ENCODE measurements at regions not wholly inside any gene's neighbourhood (a gene's known extent, or its start where the extent isn't known, plus 50 kb on each side); places are given as distances from the start of the nearest gene placed in this dataset.

DNA sequence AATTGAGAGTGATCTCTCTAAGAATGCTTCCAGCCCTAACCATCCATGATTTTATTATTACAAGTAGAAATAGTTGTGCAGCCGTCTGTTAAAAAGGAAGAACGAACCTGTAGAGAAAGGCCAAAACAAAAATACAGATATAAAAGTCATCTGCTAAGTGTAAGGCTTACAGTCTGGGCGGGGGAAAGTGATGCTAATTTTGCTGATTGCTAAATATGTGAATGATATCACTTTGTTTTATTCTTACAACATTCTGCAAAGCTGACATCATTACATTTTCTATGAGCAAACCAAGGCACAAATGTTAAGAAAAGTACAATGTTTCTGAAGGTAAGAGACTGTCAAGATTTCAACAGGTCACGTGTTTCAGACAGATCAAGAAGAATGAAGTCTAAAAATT lies 101.5 kb upstream of the RAP1B start:
- Histone ChIP-seq H3K4me3 (ENCODE audit: insufficient read depth, low read length, poor library complexity, severe bottlenecking) (no peak overlapping the region), H3K27ac (ENCODE audit: low read depth, low read length) (no peak overlapping the region), H3K27me3 (ENCODE audit: low read length) (no peaks in the 10 kb centered on the region), H3K9me3 (ENCODE audit: insufficient read depth, low read length) (no peaks in the 10 kb centered on the region), H3K9me2 (replicated peaks; ENCODE audit: insufficient read depth, low read length) (no peaks in the 10 kb centered on the region), H3K36me3 (ENCODE audit: low read length) (no peaks in the 10 kb centered on the region), H3K9ac (ENCODE audit: low read length) (no peak overlapping the region), H3K4me2 (ENCODE audit: low read depth, low read length, poor library complexity, severe bottlenecking) (no peak overlapping the region), H3K79me2 (ENCODE audit: insufficient read depth, low read length) (no peaks in the 10 kb centered on the region), H3F3A (ENCODE audit: insufficient read depth) (no peaks in the 10 kb centered on the region), H4K20me1 (ENCODE audit: low read depth, low read length) (no peaks in the 10 kb centered on the region), H2AFZ (ENCODE audit: low read depth, low read length, severe bottlenecking) (no peak overlapping the region)
- TF ChIP-seq, protein P1, sequence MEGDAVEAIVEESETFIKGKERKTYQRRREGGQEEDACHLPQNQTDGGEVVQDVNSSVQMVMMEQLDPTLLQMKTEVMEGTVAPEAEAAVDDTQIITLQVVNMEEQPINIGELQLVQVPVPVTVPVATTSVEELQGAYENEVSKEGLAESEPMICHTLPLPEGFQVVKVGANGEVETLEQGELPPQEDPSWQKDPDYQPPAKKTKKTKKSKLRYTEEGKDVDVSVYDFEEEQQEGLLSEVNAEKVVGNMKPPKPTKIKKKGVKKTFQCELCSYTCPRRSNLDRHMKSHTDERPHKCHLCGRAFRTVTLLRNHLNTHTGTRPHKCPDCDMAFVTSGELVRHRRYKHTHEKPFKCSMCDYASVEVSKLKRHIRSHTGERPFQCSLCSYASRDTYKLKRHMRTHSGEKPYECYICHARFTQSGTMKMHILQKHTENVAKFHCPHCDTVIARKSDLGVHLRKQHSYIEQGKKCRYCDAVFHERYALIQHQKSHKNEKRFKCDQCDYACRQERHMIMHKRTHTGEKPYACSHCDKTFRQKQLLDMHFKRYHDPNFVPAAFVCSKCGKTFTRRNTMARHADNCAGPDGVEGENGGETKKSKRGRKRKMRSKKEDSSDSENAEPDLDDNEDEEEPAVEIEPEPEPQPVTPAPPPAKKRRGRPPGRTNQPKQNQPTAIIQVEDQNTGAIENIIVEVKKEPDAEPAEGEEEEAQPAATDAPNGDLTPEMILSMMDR (IDR thresholded peaks at IDR 0.05; ENCODE audit: insufficient read depth, low read length, poor library complexity, severe bottlenecking) = no peak
- no peak for TF ChIP-seq EZH2phosphoT487 (conservative IDR thresholded peaks at IDR 0.05; ENCODE audit: low read length)

DNA sequence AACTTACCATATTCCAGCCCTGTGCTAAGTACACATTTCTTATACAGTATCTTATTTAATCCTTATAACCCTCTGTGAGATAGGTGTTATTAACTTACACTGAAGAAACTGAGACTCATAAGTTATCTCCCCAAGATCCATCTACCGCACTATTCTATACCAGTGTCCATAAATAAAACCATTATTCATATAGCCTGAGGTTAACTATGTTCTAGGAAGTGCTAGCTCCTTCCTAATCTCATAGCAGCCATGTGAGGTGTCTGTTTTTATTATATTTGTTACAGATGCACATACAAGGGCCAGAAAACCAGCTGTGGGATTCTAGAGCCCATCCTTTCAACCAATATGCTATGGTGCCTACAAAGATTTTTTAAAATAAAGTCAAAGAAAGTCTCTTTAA lies 100.3 kb upstream of the RAP1B start:
- no peaks in the 10 kb centered on the region for H3K79me2 ChIP-seq (ENCODE audit: insufficient read depth, low read length)
- H4K20me1 ChIP-seq (ENCODE audit: low read depth, low read length) = no peaks in the 10 kb centered on the region

DNA sequence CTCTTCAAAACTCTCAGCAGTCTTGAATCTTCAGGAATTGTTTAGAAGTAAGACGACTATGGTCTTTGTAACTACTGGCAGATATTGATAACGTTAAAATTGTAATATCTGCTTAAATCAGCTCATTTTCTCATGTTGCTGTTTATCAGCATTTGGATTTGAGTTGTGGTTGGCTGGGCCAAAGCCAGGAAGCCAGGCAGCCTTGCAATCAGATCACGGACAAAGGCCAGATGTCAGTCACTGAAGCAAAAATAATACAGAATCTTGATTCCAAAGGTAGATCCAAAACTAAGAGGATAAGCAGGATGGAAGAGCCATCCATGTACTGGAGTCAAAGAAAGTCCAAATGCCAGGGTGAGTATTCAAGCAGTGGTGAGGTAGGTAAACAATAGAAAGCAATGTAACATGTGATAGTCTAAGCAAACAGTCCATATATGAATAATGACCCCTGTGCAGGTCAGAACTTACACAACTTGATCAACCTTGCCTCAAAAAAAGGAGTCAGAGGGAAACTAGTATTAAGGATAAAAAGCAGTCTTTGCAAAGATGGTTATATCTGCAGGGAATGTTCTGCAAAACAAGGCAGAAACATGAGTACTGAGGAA lies 95.8 kb upstream of the RAP1B start:
- Histone ChIP-seq H4K20me1 (ENCODE audit: low read depth, low read length) (no peaks in the 10 kb centered on the region), H3K27me3 (ENCODE audit: low read length) (no peaks in the 10 kb centered on the region), H3K9ac (ENCODE audit: low read length) (no peak overlapping the region), H2AFZ (ENCODE audit: low read depth, low read length, severe bottlenecking) (no peak overlapping the region), H3K9me3 (ENCODE audit: insufficient read depth, low read length) (no peaks in the 10 kb centered on the region), H3K36me3 (ENCODE audit: low read length) (no peaks in the 10 kb centered on the region), H3F3A (ENCODE audit: insufficient read depth) (no peaks in the 10 kb centered on the region), H3K27ac (ENCODE audit: low read depth, low read length) (no peak overlapping the region), H3K4me2 (ENCODE audit: low read depth, low read length, poor library complexity, severe bottlenecking) (no peak overlapping the region), H3K9me2 (replicated peaks; ENCODE audit: insufficient read depth, low read length) (no peaks in the 10 kb centered on the region), H3K79me2 (ENCODE audit: insufficient read depth, low read length) (no peaks in the 10 kb centered on the region), H3K4me3 (ENCODE audit: insufficient read depth, low read length, poor library complexity, severe bottlenecking) (no peak overlapping the region)
- TF ChIP-seq, protein P1 (IDR thresholded peaks at IDR 0.05; ENCODE audit: insufficient read depth, low read length, poor library complexity, severe bottlenecking) = no peak
- TF ChIP-seq EZH2phosphoT487 (conservative IDR thresholded peaks at IDR 0.05; ENCODE audit: low read length) = no peak

More for the DNA sequence above, 100.3 kb upstream of the RAP1B start:
- H3K4me2 ChIP-seq (ENCODE audit: low read depth, low read length, poor library complexity, severe bottlenecking) = no peak overlapping the region
- H3F3A ChIP-seq (ENCODE audit: insufficient read depth) = no peaks in the 10 kb centered on the region
- no peaks in the 10 kb centered on the region for H3K36me3 ChIP-seq (ENCODE audit: low read length)
- no peaks in the 10 kb centered on the region for H3K27me3 ChIP-seq (ENCODE audit: low read length)
- no peak overlapping the region for H3K27ac ChIP-seq (ENCODE audit: low read depth, low read length)
- no peak for TF ChIP-seq EZH2phosphoT487 (conservative IDR thresholded peaks at IDR 0.05; ENCODE audit: low read length)
- TF ChIP-seq, protein P1 (IDR thresholded peaks at IDR 0.05; ENCODE audit: insufficient read depth, low read length, poor library complexity, severe bottlenecking) = no peak
- no peak overlapping the region for H3K4me3 ChIP-seq (ENCODE audit: insufficient read depth, low read length, poor library complexity, severe bottlenecking)
- no peaks in the 10 kb centered on the region for H3K9me2 ChIP-seq (replicated peaks; ENCODE audit: insufficient read depth, low read length)
- H2AFZ ChIP-seq (ENCODE audit: low read depth, low read length, severe bottlenecking) = no peak overlapping the region
- no peak overlapping the region for H3K9ac ChIP-seq (ENCODE audit: low read length)
- H3K9me3 ChIP-seq (ENCODE audit: insufficient read depth, low read length) = no peaks in the 10 kb centered on the region
